HG03159 (cell line): ENCODE measurements at regions not wholly inside any gene's neighbourhood (a gene's known extent, or its start where the extent isn't known, plus 50 kb on each side); places are given as distances from the start of the nearest gene placed in this dataset.

ENCODE experiments used
- ATAC-seq: cut with Tn5 transposase; IDR thresholded peaks from one replicate; pipeline ENCODE4 v1.9.1; 2021; ENCODE audit warnings: mild to moderate bottlenecking, moderate library complexity; ENCODE audit not compliant: unreplicated experiment

DNA sequence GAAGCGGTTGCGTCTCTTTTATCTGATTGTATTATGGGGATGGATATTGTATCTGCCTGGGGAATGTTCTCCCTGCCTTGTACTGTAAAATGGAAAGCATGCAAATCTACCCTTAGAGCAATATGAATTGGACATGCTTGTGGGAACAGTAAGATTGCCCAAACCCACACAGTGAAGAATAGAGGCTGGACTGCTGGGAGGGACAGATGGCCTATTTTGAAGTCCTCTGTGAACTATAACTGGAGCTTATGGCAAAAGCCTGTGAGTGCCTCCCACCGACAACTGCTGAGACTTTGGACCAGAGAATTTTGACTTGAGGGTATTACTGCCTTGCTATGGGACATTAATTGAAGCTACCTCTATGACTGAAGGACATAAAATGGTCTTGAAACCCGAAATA is 168.9 kb downstream of the ERCC6L2 start:
- ATAC-seq: no peak

DNA sequence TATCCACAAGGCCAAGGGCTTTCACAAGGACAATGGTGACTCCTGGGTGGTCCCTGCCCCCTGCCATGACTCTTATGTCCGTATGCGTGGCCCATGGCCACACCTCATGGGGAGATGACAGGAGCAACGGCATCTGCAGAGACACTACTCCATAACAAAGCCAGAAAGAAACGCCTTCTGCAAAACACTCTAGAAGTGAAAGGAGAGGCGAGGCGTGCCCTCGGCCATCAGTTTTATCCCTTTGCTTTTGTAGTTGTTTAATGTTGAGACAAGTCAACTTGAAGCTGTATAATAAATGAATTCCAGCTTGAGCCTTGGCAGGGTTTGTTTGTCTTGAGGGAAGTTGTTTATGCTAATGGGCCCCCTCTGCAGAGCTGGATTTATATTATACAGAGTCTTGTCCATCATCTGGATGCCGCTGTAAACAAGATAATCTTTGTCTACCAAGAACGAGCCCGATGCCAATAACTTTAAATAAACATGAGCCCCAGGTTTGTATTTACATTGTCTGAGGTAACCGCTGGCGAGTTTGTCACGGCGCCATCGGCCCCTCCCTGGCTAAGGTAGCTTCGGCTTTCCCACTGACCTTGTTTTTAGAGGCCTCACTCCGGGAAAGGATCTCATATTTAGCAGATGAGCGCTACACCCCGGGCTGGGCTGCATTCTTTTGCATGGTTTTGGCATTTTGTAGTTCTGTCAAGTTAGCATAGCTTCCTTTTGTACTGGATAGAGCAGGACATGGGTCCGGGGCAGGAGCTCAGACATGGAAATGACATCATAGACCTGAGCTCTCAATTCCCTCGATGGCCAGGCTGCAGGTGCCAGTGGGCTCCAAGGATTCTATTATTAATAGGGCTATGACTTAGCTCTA is 165.3 kb downstream of the ERCC6L2 start:
- ATAC-seq: no peak

DNA sequence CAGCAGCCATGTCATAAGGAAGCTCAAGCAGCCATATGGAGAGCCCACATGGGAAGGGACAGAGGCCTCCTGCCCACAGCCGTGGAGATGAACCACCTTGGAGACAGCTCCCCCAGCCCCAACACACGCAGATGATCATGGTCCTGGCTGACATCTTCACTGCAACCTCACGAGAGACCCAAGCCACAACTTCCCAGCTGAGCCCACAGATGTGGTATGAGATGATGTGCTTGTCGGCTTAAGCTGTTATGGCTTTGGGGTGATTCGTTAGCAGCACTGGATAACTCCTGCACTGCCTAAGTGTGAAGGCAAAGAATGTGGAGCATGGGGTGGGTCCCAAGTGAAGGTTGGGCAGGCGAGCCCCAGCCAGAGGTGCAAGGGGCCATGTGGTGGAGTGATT is 163.4 kb downstream of the ERCC6L2 start:
- no peak for ATAC-seq

DNA sequence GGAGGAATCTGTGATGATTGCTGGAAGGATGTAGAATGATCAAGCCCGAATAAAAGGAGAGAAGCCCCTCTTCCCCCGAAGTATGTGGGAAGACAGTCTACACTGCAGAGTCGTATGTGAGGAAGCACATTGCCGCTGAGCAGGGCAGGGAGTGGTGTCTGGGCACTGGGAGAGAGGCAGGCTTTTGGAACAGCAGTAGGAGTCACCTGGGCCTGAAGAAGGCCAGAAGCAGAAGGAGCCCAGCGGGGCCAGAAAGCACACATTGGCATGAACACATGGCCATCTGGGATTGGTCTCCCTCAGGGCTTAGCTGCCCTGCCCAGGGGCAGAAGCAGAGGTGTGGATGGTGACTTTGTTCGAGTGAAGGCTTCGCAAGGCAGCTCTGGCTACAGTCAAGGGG is 162.8 kb downstream of the ERCC6L2 start:
- ATAC-seq: no peak

DNA sequence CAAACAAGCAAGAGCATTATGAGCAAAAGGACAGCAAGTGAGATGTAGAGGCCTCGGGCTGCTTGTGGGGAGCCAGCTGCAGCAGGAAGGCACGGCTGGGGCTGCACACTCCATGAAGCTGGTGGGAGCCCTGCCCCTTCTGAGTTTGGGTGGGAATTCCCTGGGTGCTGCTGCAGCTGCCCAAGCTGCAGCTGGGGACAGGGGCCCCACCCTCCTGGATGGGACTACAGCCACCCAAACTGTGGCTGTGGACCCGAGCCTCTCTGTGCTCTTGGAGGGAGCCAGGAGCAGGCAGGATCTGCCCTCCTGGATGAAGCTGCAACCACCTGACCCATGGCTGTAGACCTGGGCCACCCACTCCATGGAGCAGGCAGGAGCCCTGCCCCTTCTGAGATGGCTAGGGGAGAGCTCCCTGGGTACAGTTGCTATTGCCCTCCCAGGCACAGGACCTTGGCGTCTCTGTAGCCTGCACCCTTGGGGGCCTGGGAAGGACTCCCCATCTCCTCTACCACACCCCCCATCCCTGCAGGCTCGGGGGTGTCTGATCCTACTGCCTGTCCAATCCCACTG is 159.1 kb downstream of the ERCC6L2 start:
- no peak for ATAC-seq

DNA sequence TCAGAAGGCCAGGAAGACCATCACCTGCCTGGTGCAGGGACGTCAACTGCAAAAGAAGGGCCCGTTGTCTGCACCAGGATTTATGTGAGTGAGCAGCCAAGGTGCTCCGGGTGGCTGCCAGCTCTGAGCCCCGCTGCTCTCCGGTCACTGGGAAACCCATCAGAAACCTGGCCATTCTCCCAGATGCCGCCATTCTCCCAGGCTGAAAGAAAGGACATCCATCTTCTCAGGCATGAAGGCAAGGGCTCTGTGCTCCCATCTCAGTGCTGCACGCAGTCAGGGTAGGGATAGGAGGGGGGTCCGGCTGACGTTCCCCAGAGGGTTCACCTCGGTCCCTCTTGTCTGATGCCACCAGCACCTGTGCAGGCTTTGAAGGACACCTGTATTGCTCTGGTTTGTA is 158.4 kb downstream of the ERCC6L2 start:
- no peak for ATAC-seq

DNA sequence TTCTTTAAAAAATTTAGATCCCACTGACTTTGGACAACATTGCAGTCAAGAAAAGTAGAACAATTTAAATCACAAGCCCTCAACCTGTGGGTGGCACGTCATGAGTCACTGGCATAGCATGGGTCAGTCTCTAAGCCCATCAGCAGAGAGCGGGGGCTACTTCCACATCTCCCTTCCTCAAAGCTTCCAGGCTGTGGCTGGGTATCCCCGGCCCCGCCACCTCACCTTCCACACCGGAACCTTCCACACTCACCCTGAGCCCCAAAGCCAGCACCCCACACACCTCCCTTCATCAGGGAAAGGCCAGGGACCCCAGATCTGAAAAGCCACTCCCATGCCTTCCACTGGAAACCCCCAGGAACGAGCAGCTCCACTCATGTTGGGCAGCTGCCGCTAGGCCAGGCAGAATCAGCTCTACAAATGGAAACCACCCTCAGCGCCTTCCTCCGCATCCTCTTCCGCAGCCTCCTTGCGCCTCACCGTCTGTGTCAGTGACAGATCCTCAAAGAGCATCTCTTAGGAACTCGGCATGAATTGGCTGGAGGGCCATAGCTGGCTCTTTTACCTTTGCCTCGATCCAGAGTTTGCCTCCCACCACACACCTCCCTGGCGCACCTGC is 156.5 kb downstream of the ERCC6L2 start:
- no peak for ATAC-seq

DNA sequence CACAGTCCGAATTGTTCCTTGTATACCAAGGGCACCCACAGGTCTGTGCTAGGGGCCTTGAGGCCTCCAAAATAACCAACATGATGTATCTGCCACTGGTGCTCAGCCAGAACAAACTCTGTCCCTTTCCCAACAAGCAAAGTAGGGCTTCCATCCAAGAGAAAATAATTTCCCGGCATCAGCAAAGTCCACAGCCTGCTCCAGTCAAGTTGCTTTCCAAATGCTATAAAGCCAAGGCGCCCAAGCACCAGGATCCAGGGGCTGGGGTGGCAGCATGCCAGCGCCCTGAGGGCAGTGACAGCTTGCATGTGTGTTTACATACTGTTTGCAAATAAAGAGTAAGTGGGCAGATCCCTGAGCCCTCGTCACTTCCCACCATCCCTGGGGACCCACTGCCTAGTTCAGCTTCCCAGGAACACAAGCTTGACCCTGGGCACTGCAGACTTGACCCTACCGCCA is 155.9 kb downstream of the ERCC6L2 start:
- ATAC-seq: no peak

DNA sequence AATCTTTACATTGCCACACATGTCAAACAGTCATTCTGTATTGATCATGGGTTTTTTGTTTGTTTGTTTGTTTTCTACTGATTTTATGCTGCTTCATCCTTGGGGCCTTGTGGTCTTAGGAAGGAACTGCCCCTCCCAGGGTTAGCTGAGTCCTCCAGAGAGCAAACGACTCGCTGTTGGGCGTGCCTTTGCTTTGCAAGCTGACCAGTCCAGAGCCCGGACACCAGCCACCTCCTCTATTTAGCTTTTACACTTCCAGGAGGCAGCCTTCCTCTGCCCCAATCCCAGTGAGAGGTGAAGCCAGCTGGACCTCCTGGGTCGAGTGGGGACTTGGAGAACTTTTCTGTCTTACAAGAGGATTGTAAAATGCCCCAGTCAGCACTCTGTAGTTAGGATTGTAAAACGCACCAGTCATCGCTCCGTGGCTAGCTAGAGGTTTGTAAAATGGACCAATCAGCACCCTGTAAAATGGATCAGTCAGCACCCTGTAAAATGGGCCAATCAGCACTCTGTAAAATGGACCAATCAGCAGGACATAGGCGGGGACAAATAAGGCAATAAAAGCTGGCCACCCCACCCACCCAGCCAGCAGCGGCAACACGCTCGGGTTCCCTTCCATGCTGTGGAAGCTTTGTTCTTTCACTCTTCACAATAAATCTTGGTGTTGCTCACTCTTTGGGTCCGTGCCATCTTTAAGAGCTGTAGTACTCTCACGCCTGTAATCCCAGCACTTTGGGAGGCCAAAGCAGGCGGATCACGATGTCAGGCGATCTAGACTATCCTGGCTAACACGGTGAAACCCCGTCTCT is 154.4 kb downstream of the ERCC6L2 start:
- ATAC-seq: no peak

DNA sequence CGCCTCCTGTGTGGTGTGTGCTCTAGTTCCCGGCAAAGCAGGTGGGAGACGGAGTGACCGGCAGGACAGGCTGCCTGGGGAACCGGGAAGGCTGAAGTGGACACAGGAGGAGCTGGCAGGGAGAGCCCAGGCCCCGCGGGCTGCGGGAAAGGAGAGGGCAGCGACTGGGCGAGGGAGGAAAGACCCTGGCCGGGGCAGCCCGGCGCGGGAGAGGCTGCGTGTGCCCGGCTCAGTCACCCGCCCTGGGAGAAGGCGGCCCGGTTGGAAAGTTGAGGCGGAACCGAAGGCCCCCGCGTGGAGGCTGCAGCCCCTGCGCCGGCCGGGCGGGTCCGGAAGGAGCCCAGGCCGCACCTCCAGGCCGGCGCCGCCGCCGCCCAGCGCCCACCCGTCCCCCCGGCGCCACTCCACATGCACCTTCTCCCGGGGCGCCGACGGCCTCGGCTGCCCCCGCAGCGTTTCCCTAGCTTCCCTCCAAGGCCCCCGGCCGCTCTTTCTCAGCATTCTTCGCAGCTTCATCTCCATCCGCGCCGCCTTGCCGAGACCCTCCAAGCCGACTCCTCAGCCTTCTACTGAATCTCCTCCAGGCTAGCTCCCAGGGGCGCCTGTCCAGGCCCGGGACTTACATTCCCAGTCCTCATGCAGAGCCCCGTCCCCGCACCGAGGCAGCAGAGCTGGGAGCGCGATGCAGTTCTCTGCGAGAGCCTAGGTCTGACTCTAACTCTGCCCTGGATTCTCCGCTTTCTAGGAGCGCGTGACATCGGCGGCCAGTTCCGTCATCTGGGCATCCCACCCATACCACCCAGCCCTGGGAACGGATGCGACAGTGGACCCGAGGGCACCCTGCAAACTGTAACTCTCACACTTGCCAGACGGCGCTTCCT is 152.0 kb downstream of the ERCC6L2 start:
- ATAC-seq: no peak

DNA sequence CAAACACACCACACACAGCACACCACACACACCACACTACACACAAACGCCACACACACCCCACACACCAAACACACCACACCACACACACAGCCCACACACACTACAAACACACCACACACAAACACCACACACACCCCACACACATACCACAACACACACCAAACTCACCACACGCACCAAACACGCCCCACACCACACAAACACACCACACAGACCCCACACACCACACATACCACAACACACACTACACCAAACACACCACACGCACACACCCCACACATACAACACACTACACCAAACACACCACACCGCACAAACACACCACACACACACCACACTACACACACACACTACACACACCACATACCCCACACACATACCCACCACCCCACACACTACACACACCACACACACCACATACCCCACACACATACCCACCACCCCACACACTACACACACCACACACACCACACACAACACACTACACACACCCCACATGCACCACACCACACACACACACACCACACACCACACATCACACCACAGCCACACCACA is 151.2 kb downstream of the ERCC6L2 start:
- ATAC-seq: no peak

DNA sequence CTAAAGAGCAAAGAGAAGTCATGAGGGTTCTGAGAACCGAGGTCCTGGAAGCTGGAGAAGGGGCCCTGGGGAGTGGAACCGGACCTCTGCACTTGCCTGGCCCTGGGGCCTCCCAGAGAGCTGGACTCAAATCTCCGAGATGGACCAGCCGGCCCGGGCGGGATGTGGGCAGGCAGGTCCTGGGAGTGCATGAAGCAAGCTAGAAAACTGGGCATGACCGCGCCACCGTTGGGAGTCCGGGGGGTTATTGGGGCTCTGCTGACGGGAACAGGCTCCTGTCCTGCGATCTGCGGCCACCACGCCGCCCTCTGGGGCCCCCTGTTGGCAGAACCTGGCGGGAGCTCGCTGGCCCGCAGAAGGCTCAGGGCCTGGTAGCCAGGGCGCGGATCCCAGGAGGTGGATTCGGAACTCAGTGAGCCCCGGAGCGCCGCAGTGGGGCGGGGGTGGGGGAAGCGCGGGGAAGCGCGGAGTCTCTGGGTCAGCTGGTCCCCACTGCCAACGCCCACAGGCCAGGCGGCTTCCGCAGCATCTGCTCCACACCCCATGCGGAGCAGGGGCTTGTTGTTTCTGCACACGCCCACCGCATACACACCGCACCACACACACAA is 150.6 kb downstream of the ERCC6L2 start:
- ATAC-seq: no peak

DNA sequence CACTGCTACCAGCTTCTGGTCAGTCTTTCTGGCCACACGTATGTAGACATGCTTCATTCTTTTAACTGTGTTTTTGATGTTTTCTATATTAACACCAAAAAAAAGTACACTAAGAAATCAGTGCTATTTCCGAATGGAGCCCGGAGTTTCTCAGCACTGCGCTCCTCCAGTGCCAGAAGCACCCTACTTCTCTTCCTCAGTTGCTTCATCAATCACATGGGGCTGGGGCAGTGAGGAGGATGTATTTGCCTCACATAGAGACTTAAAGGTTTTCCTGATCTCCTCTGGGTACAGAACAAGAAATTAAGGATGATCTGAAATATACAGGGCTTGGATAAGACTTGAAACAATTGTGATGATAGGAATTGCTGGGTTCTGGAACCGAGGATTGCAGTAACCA is 148.0 kb downstream of the ERCC6L2 start:
- no peak for ATAC-seq

DNA sequence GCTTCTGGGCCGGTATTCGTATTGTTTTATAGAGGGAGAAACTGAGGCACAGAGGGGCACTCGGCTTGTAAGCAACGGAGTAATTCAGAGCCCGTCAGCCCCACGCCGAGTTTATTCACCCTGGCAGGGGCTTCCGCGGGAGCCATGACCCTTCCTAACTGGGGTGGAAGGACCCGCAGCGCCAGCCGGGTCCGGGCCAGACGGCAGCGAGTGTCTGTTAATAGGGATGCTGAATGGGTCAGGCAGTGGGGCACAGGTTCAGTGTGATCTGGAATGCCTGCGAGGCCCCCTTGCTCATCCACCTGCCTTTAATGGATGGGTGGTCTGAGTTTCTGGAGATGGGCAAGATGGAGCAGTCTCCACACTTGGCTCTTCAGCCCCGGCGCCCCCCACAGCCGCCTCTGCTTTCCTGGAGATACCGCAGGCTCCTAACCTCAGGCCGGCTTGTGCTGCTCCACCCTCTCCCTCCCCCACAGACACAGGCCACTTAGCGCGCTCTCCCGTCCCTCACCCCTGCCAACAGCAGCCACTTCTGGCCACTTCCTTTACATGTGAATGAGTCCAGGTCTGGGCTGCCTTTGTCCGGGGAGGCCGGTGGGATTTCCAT is 147.1 kb downstream of the ERCC6L2 start:
- no peak for ATAC-seq

DNA sequence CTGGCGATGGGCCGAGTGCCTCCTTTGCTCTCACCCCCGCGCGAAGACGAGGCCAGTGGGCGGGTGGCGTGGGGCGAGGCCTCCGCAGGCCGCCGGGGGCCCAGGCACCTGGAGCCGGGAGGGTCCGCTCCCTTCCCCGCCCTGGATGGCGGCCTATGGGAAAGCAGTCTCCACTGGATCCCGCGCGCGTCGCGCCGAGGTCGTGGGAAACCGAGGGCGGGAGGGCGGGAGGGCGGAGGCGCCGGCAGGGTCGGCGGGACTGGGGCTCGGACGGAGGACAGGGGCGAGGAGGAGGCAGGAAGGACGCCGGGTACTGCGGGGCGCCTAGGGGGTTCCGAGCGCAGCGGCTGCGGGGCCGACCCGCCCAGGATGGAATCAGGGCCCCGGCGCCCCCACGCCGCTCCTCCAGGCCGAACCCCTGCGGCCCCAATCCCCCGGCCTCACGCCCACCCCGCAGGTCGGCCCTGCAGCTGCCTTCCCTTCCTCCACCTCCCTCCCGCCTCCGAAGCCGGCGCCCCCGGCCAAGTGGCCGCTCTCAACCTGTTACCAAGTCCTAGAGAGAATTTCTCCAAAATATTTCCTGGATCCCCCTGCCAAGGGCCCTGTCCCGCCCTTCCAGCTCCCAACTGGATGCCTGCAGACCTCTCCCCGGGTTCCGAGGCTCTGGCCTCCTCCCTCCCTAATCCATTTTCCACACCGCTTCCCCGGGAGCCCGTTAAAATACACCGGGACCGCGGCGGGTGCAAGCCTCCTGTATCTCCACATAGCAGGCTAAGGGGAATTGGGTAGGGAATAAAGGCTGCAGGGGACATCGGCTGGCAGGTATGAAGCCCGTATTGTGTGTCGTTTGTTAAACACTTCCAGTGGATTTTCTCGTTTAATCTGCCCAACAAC is 146.3 kb downstream of the ERCC6L2 start:
- no peak for ATAC-seq

DNA sequence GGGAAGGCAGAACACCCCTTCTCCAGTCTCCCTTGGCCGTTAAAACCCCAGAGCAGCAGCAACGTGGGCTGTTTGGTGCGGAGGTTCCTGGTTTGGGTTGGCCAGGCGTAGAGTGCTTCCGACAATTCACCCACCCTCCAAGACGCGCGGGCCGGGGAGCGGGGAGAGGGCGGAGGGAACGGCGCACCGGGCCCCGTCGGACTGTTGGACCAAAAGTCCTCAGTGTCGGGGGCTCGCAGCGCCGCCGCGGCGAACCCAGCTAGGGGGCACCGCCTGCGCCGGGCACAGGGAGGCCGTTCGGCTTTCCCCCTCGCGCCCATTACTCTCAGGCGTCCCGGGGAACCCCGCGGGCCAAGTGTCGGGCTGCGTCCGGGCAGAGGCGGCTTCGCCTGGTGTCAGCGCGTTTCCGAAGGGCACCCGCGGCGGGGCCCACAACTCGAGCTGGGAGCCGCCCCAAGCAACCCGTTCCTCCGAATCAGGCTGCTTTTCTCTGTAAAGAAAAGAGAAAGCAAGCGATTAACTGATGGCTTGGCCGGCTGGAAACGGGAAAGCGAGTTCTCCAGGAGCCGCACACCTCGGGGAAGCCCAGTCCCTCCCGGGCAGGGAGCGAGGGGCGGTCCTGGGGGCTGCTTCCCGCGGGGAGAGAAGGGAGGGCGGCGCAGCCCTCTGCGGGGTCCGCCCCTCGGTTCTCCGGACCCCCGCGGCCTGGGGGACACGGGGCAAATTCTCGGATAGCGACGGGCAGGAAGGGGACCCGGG is 145.5 kb downstream of the ERCC6L2 start:
- no peak for ATAC-seq

DNA sequence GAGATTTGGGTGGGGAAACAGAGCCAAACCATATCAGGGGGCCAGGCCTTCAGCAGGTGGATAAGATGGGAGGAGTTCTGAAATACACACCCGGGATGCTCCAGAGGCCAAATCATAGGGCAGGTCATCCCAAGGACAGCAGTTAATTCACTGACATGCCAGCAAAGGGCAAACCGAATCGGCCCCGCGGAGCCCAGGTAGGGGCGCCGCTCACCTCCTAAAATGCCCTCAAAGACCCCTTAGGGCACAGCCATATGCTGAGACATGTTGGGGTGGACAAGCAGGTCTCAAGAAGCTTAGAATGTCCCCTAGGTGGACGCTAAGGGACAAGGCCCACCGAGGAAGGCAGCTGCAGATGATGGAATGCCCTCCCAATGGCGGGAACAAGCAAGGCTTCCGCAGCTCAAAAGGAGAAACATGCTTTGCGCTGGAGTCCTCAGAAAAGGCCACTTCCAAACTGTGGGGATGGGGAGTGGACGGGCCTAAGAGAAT is 144.9 kb downstream of the ERCC6L2 start:
- ATAC-seq: no peak
